Left lung (tissue), 4 donors: ENCODE measurements at regions not wholly inside any gene's neighbourhood (a gene's known extent, or its start where the extent isn't known, plus 50 kb on each side); places are given as distances from the start of the nearest gene placed in this dataset.

Source experiments
- ATAC-seq: fragments of 200-7000 bp; cut with Tn5 transposase; one replicate; pipeline ENCODE4 v1.9.1; 2020; ENCODE audit warnings: moderate library complexity
- DNase-seq, 4 donors: peaks; one replicate each; pipeline ENCODE4 v3.0.0-alpha.2; 2013 to 2020
- H3K27ac ChIP-seq, 2 donors: fragments of 200-600 bp; sonication (generic) in 1 of 2; one replicate each; pipeline versions ENCODE4 v1.5.0 to v1.8.0; 2020 to 2021
- H3K27me3 ChIP-seq, 2 donors: fragments of 200-600 bp; sonication (generic) in 1 of 2; one replicate each; pipeline versions ENCODE4 v1.5.0 to v1.8.0; 2020 to 2021
- H3K36me3 ChIP-seq, 2 donors: fragments of 200-600 bp; sonication (generic) in 1 of 2; one replicate each; pipeline versions ENCODE4 v1.5.0 to v1.8.0; 2020 to 2021
- H3K4me1 ChIP-seq, 2 donors: fragments of 200-600 bp; one replicate each; pipeline ENCODE4 v1.8.0; 2021
- H3K4me3 ChIP-seq, 2 donors: fragments of 200-600 bp; sonication (generic) in 1 of 2; one replicate each; pipeline versions ENCODE4 v1.5.0 to v1.8.0; 2020 to 2021; ENCODE audit warnings: mild to moderate bottlenecking in 1 of 2
- H3K9me3 ChIP-seq, 2 donors: fragments of 200-600 bp; sonication (generic) in 1 of 2; one replicate each; pipeline versions ENCODE4 v1.5.0 to v1.8.0; 2020 to 2021
- CTCF ChIP-seq, 2 donors: fragments of 200-600 bp; sonication (generic) in 1 of 2; IDR thresholded peaks; one replicate each; pipeline versions ENCODE4 v1.5.0 to v1.8.0; 2021; ENCODE audit warnings: antibody characterized with exemption in 2 of 2
- intact Hi-C, 2 donors: fragments of 100-400 bp; cut with DNase I; formaldehyde crosslinking; loops; one replicate each; pipeline versions ENCODE4 v1.11.2 to v1.14.2; 2022
- donor health status: DM: no; HTN: yes; CAD: no.
- donor health status: DM: no; HTN: no; CAD: no.

DNA sequence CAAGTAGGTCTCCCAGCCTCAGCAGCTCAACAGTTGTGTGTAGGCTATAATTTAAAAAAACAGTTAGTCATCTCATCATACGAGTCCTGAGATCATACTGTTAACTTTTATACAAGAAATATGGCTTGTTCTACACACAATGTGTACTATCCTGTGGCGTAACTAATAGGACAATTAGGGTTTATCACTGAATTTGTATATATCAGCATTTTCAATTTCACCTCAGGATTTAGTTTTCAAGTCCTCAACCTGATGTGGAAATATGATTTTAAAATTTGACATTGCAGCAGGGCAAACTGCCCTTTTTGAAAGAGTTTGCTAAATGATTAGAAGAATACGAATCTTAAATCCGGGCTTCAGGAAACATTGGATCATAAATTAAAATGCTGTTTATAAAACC lies 237.2 kb upstream of the CTBP2 start:
- ATAC-seq (no peak), DNase-seq (no peak)
- no peaks in the 10 kb centered on the region for H3K4me1 ChIP-seq
- TF ChIP-seq CTCF (IDR thresholded peaks at IDR 0.05), result no peak
- H3K27ac ChIP-seq, result no peak overlapping the region
- no peak overlapping the region for H3K4me3 ChIP-seq
- H3K9me3 ChIP-seq, result no peaks in the 10 kb centered on the region
- H3K27me3 ChIP-seq, result peaks cover 0 to 14% of the 10 kb centered on the region in 2 donors
- no peaks in the 10 kb centered on the region for H3K36me3 ChIP-seq
- intact Hi-C loops, result no loop called here

DNA sequence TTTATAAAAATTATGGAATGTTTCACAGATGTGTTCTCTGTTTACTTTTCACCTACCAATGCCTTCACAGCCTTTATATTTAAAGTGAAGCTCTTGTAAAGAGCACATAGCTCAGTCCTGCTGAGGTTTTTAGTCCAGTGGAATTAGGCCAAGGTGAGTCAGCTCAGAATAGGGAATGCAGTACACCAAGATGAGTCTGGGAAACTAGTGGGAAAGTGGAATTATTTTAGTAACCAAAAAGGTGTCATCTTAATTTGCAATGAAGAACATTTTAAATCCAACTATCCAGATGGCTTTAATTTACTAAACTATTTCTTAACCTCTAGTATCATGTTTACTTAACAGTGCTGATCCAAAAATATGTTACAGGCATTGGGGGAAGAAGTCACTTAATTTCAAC lies 236.3 kb upstream of the CTBP2 start:
- Histone ChIP-seq H3K4me3 (no peak overlapping the region), H3K36me3 (no peaks in the 10 kb centered on the region), H3K27ac (no peak overlapping the region), H3K4me1 (no peaks in the 10 kb centered on the region), H3K27me3 (peaks cover 0 to 14% of the 10 kb centered on the region in 2 donors), H3K9me3 (no peaks in the 10 kb centered on the region)
- no peak for ATAC-seq
- intact Hi-C loops, result no loop called here
- TF ChIP-seq CTCF (IDR thresholded peaks at IDR 0.05), result no peak
- no peak for DNase-seq

- no peak for DNase-seq
- no peaks in the 10 kb centered on the region for H3K4me1 ChIP-seq
- ATAC-seq, result no peak
- peaks cover 0 to 25% of the 10 kb centered on the region in 2 donors for H3K9me3 ChIP-seq
- no peaks in the 10 kb centered on the region for H3K36me3 ChIP-seq
- H3K27me3 ChIP-seq, result no peaks in the 10 kb centered on the region
- intact Hi-C loops, result no loop called here
- no peak overlapping the region for H3K27ac ChIP-seq
- TF ChIP-seq CTCF (IDR thresholded peaks at IDR 0.05), result no peak
- no peak overlapping the region for H3K4me3 ChIP-seq
Observed at GRCh38 chr10:125392609-125393008, 232.2 kb upstream of the CTBP2 start.

DNA sequence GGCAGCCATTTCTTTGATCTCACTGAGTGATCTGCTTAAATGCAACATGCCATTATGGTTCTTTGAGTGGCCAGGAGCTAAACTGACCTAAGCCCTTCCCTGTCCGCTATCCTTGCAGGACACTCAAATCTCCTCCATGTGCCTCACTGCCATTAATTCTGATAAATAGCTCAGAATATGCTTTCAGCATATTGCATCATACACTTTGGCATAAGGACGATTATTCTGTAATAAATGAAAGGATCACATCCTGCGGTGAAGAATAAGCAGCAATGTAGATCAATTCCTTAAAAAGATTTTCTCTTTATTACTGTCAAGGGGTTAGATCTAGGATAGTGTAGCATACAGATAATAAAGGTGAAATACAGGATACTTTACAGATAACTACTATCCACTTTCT lies 231.8 kb upstream of the CTBP2 start:
- no peak for ATAC-seq
- H3K36me3 ChIP-seq, result no peaks in the 10 kb centered on the region
- H3K27me3 ChIP-seq, result no peaks in the 10 kb centered on the region
- DNase-seq, result no peak
- intact Hi-C loops, result no loop called here
- no peak for TF ChIP-seq CTCF (IDR thresholded peaks at IDR 0.05)
- H3K4me1 ChIP-seq, result no peaks in the 10 kb centered on the region
- no peak overlapping the region for H3K4me3 ChIP-seq
- H3K9me3 ChIP-seq, result peaks cover 0 to 25% of the 10 kb centered on the region in 2 donors
- H3K27ac ChIP-seq, result no peak overlapping the region

- TF ChIP-seq CTCF (IDR thresholded peaks at IDR 0.05), result no peak
- Histone ChIP-seq H3K27me3 (peaks cover 0 to 6% of the 10 kb centered on the region in 2 donors), H3K4me1 (no peaks in the 10 kb centered on the region), H3K36me3 (no peaks in the 10 kb centered on the region), H3K27ac (no peak overlapping the region), H3K9me3 (peaks cover 0 to 25% of the 10 kb centered on the region in 2 donors), H3K4me3 (no peak overlapping the region)
- intact Hi-C loops, result no loop called here
- ATAC-seq, result no peak
- DNase-seq, result no peak
Observed at GRCh38 chr10:125389648-125390047, 229.3 kb upstream of the CTBP2 start.
